DMS79 (cell line): ENCODE measurements at regions not wholly inside any gene's neighbourhood (a gene's known extent, or its start where the extent isn't known, plus 50 kb on each side); places are given as distances from the start of the nearest gene placed in this dataset.
A peak's percentile ranks its signal among the peaks of the same experiment; 100 is the strongest.
"Not testable (repeated sequence)": the region's sequence is repeated elsewhere in the genome, so short reads cannot be mapped to it uniquely, and the experiment has no call there.

ENCODE experiments used
- DNase-seq: peaks from one replicate; lab custom pipeline; 2025; lab: John Stamatoyannopoulos, UW

DNA sequence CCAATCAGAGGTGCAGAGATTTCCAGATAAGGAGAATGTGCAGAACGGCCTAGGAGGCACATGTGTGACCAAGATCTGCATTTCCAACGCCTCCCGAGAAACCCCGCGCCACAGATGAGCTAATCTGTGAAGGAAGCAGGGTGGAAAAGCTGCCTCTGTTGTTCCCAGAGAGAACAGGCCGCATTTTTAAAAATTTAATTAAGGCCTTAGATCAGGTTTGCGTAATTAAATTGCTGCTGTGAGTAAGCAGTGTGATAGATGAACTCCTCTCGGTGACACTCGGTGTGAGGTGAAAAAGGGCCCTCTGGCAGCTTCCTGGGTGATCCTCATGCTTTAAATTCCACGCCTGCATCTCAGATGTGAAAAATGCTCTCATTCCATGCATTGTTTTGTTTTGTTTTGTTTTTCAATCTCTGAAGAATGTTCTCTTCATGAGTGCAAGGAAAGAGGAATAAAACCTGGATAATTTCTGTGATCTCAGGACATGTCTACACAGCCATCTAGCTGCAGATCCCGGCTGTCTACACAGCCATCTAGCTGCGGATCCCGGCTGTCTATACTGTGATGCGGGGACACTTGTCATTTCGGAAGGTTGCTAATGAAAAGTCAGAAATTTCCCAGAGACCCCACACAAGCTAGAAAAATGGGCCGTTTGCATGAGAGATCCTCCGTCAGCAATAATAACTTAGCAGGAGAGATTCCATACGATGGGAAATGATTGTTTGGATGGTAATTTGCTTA lies 1398.9 kb downstream of the BRD1 start:
- DNase-seq: no peak

DNA sequence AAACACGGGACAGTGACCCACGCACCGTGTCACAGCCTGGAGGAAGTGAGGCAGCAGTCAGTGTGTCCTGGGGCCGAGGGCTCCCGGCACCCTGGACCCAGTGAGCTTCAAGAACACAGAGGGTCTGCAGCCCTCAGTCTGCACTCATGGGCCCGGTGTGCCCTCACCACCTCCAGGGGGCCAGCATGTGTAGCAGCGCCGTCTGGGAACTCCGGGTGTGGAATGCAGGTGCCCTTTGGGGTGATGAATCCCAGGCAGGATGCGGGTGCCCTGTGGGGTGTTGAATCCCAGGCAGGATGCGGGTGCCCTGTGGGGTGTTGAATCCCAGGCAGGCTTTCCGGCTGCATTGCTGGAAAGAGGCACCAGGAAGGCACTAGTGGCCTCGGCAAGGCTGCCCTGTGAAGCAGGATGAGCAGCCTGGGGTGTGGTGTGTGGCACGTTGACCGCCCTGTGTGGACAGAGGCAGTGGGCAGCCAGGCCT lies 1399.9 kb downstream of the BRD1 start:
- no peak for DNase-seq

DNA sequence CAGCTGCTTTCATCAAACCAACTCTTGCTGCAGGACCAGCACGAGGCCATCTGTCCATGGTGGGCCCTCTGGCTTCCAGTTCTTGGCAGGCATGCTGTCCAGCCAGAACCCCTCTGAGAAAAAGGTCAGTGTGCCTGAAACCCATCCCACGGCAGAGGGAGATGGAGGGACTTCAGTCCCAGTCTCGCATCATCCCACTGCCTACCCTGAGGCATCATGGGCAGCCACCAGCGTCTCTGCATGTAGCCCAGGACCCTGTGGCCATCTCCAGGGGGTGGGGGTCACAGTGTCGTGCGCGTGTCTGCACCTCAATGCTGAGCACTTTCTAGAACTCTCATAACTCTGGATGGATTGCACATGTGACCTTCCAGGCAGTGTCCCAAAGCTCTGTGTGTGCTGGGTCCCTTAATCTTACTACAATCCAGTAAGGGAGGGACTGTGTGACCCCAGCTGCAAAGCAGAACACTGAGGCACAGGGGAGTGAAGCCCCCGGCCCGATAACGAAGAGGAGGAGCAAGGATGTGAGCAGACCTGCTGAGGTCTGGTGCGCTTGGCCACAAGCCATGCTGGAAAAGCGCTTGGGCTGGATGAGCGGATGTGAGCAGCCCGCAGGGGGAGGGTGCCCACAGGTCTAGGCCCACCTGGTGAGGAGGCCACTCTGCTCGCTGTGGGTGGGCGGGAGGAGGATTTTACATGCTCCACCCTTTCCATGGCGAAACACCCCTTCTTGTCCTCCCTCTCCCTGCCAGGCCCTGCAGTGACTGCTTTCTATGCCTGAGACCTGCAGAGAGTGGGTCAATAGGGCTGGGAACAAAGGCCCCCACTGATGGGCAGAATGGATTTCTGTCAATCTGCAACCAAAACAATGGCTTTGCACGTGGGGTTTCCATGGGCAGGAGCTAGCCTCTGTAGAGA lies 1401.0 kb downstream of the BRD1 start:
- no peak for DNase-seq

DNA sequence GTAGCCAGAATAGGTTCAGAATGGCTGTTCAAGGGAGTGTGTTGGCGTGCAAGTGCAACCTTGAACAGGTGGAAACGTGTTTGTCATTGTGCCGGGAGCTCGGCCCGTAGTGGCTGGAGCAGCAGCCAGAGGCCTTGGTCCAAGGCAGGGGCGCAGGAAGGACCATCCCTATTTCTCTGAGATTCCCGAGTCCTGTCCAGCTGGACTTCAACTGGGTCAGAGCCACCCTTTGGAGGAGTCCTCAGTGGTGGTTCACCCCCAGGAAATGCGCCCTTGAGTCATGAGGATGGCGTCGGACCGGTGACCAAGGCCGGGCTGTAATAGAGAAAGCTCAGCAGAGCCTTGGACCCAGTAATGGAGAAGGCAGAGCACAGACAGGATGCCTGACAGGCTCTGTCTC lies 1402.0 kb downstream of the BRD1 start:
- no peak for DNase-seq

DNA sequence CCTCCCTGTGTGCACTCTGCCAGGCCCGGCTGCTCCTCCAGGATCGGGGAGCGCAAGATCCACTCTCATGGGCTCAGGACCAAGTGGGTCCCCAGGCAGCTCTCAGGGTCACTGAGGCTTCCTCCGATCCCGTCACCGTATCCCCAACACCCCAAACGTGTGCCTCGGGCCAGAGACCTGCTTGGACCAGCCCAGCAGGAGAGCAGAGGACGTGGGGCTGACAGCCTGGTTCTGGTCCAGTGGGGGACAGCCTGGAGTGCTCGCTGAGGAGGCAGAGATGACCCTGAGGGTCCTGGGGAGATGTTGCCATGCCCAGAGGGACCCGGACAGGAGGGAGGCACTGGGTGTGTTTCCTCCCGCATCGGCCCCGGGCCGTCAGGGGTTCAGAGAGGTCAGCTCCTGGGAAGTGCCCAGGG lies 1402.6 kb downstream of the BRD1 start:
- no peak for DNase-seq

DNA sequence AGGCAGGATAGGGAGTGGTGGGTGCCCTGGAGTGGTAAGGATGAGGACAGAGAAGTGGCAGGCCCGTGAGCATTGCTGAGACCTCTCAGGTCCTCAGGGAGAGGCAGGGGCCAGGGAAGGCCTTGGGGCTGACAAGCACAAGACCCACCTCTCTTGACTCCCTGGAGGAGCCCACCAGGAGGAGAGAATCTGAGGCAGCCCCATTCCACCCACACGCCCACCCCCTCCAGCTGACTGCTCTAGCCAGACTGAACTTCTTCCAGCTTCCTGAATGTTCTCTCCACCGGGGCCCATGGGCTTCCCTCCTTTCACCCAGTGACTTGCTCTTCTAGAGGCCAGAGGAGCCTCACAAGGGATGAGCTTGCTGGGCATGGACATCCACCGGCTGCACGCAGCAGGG lies 1403.0 kb downstream of the BRD1 start:
- DNase-seq: no peak

DNA sequence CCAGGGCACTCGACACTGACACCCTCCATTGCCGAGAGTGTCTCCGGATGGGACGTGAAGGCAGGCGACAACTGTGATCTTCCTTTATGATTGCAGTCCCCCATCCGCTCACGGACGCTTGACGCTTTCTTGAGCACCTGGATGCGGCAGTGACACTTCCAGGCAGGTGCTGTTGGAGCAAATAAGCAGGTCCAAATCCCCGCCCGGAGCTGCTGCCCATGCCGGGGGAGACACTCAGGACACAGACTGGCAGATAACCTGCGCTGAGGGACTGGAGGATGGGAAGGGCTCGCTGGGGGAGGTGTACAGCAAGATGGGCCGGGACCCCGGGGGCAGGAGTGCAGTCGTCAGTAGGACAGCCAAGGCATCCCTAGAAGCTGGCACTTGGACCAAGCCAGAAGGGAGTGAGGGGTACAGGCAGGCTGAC lies 1403.5 kb downstream of the BRD1 start:
- DNase-seq: no peak

DNA sequence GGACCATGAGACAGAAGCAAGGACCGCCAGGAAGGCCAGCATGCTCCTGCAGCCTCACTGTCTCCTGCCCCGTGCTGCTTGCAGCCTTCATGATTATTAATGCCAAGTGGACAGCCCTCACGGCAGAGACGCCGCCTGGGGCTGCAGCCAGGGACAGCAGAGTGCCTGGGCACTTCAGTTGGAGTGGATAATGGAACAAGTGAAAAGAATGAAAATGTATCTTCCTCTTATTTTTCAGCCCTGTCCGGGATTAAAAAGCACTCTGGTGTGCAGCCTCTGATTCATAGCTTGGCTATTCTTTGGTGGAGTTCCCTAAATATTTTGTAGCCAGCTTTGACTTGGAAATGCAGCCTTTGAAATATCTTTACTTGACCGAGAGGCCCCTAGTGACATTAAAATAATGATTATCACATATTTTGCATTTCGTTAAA lies 1404.2 kb downstream of the BRD1 start:
- DNase-seq: peak; percentile 55

DNA sequence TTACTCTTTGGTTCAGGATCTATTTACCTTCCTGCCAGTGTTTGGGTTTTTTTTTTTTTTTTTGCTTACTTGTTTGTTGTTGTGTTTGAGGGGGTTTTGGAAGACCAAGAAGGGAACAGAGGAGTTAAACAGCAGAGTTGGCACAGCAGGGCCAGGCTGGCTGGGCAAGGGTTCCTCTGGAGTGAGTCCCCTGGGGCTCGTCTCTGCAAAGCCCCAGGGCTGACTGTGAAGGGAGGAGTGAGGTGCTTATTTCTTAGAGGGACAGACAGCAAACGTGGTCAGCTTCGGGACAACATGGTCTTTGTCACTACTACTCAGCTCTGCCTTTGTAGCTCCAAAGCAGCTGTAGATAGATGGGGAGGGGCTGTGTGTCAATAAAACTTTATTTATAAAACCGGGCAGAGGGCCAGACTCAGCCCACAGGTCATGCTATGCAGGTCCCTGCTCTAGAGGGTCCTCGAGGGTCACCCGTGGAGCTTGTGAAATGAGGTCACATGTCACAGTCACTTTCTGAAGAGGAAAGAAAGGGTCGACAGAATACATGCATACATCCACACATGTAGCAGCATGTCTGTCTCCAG lies 1404.7 kb downstream of the BRD1 start:
- DNase-seq: no peak

DNA sequence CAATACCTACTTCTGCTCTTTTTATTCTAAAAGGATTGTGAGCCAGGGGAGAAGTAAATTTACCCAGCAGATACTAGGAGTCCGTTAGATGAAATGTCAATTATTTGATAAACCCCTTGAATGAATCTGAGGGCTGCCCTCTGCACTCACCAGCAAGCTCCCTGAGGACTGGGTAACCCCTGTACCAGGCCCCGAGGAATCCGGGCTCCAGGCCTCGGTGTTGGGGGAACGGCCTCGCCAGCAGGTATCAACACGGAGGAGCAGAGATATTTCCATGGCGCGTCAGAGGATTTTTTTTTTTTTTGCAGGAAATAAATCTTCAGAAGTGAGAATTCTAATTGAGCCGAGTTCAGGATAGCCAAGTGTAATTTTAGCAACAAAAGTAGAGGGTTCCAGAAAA lies 1408.8 kb downstream of the BRD1 start:
- DNase-seq: no peak

DNA sequence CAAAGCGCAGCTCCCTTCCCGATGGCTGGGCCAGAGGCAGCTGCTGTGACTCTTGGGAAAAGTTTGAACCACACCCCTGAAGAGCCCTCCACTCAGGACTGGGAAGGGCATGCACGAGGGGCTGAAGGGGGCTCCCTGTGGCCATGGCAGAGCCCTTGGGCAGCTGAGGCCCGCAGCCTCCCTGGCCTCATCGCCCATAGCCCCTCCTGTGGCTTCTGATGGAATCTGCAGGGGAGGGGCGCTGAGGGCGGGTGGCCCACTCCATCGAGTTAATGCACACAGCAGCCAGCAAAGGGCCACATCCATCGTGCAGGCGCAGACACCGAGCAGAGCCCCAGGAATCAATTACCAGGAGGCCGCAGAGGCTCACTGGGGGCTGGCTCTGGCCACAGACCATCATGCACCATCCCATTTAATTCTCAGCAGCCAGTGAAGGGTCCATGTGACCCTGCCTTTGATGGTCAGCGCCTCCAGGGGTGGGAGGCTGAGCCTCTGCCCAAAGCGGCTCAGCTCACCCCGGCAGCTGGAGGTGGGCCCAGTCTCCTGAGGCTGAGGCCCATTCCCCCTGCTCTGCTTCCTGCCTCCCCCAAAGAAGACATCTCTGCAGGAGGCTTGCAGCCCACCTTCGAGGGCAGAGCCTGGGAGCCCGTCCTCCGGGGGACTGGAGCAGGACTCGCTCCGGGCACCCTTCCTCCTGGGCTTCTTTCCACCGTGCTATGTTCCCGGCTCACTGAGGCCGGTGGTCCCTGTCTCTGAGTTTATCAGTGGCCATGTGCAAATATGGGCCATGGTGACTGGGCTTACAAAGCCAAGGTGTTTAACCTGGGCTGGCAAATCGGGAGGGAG lies 1410.2 kb downstream of the BRD1 start:
- no peak for DNase-seq

DNA sequence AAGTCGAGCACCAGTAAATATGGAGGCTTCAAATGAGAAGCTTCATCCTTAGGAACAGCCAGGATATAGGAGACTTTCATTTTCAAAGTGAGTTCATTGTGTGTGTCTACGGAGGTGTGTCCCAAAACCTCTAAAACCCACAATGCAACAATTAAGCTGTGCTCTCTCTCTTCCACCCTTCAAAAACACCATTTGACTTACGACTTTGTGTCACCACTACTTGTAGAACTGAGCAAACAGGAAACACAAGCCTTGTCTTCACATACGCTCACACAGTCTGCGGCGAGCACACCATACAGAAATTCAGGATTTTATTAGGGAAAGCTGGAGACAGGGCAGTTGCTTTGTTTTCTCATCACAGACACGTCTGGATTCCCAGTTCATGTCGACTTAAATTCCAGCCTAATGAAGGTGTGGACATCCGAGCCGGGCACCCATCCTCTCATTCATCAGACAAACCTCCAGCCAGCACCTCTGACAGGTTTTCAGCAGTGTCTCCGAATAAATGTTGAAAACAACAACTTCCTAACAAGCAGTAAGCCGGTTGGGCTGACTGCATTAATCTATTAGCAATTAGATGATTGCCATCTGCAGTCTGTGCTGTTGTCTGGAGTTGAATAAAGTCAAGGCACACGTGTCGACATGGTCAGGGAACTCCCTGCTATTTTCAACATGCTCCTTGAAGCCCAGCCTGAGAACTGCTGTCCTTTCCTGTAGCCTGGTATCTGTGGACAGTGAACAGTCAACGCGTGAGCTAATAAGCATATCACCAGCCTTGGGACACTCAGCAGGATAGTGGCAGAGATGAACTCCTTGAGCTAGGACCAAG lies 1411.1 kb downstream of the BRD1 start:
- no peak for DNase-seq

DNA sequence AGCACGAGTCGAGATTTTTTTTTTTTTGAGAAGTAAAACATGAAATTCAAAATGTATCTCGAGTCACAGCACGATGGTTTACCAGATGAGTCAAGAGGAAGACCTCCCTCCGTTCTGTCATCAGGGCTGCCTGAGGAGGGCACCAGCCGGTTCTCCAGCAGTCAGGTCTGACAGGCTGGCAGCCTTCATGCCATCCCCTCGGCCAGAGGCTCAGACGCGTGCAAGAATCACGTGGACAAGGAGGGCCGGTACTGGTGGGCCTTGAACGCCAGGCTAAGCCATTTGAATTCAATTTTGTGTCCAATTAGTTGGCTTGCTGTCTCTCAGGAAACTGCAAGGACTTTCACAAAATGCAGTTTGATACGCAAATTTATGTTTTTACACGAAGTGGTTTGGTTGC lies 1412.2 kb downstream of the BRD1 start:
- DNase-seq: no peak

DNA sequence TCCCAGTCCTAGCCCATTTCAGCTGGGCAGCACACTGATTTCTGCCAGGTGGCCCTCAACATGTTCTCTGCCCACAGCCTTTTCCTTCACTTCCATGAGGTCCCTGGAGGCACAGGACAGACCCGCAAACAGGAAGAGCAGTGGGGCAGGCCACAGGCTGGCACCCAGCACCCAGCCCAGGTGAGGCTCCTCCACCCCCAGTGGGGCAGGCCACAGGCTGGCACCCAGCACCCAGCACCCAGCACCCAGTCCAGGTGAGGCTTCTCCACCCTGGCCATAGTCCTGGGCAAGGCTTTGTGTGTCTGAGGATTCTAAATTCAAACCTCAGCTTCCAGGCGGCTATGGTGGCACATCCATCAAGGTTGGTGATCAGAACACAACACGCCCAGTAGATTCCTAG lies 1413.0 kb downstream of the BRD1 start:
- no peak for DNase-seq

DNA sequence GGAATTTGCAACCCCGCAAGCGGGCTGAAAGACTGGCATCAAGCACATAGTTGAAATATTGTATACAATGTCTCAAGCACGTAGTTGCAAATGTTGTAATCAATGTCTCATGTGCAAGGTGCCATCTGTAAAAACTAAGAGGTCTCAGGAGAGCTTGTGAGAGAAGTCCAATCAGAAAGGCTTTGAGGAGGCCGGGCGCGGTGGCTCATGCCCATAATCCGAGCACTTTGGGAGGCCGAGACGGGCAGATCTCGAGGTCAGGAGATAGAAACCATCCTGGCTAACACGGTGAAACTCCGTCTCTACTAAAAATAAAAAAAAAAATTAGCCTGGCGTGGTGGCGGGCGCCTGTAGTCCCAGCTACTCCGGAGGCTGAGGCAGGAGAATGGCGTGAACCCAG lies 1414.7 kb downstream of the BRD1 start:
- DNase-seq: not testable (repeated sequence)

DNA sequence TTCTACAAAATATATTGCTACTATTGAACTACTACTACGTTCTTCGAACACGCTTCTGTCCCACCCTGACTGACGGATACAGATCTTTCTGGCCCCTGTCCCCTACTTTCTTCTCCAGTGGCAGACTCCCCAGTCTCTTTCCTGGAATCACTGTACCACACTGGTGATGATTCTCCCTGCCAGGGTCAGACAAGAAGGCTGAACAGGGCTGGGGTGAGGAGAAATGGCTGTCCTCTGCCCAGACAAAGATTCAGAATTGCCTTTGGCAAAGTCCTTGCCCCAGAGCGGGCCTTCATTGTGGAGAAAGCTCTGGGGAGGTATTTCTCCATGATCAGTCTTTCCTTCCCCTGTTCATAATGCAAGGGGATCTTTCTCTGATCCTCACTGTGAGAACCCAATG lies 1417.1 kb downstream of the BRD1 start:
- no peak for DNase-seq

DNA sequence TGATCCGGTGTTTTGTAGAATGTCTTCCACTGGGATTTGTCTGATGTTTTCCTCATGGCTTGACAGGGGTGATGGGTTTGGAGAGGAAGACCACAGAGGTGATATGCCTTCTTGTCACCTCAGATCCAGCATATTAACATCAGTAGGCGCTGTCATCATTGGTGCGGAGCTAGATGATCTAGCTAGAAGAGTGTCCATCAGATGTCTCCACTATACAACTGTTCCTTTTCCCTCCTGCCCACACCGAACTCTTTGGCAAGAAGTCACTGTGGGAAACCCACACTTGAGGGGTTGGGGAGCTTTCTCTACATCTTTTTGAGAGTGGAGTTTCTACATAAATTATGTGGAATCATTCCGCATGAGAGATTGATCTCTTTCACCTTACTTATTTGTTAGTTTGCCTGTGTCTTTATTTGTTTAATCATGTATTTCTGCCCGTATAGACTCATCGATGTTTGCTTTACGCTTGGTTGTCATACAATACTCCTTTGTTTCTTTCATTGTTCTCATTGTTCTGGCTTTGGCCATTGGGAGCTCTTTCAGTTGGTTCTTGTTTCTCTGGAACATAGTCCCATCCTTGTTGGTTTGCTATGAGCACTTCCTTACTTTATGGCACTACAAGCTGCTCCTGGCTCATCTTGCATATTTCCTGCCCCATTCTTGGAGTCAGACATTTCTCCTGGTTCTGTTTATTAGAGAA lies 1420.3 kb downstream of the BRD1 start:
- no peak for DNase-seq

DNA sequence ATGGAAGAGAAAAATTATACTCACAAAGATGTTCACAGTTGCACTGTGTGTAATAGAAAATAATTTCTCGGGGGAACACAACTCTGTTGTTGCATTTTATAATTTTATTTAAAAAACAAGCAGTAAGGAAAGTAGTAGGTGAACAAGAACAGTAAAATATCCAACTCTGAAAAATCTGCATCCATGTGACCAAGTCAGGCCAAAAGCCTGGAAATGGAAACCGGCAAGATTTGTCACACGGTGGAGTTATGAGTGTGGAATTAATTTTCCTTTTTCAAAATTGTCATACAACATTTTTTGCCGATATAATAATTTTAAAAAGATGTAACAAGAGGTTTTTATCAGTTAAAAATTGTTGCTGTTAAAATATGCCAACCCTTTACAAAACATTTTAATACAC lies 1421.5 kb downstream of the BRD1 start:
- DNase-seq: no peak

DNA sequence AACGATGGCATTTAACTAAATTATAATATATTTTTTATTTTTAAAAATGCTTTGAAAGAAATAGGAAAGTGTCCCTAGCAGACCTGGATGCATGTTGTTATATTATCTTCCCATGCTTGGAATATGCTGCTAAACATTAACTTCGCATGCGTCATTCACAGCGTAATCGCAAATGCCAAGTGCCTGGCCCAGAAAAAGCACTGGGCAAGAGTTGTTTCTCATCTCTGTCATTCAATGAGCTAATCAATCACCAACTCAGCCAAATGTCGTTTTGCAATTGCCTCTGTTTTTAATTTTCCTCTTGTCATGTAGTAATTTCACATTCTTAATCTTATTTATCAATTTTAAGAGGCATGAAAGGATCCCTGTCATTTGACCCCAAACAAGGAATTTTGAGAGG lies 1421.9 kb downstream of the BRD1 start:
- DNase-seq: no peak

DNA sequence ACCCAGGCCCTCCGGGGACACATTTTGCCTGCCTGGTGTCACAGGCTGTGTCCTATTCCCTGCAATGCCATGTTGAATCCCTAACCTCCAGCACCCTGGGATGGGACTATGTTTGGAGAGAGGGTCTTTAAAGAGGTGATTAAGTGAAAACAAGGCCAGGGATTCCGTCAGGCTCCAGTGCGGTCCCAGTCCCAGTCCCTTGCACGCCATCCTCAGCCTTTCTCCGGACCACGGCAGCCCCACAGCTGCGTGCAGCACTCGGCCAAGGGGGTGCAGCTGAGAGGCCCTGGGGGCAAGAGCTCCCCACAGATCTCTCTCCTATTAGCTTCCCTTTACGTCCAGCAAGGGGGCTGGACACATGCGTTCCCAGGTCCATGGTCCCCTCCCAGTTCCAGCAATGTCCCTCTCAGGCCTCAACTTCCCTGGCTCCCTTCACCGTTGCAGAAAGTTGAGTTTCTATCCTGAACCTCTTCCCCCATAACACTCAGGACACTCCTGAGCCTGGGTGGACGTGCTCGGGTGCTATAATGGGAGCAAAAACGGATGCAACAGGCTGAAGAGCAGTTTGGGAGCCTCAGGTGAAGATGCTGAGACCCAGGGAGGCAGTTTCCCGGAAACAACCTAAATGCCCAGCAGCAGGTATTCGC lies 1422.7 kb downstream of the BRD1 start:
- no peak for DNase-seq
